GM19467 (cell line): ENCODE measurements at regions not wholly inside any gene's neighbourhood (a gene's known extent, or its start where the extent isn't known, plus 50 kb on each side); places are given as distances from the start of the nearest gene placed in this dataset.

ENCODE experiments used
- ATAC-seq: cut with Tn5 transposase; IDR thresholded peaks from one replicate; pipeline ENCODE4 v1.9.1; 2021; ENCODE audit warnings: mild to moderate bottlenecking, moderate library complexity; ENCODE audit not compliant: unreplicated experiment

DNA sequence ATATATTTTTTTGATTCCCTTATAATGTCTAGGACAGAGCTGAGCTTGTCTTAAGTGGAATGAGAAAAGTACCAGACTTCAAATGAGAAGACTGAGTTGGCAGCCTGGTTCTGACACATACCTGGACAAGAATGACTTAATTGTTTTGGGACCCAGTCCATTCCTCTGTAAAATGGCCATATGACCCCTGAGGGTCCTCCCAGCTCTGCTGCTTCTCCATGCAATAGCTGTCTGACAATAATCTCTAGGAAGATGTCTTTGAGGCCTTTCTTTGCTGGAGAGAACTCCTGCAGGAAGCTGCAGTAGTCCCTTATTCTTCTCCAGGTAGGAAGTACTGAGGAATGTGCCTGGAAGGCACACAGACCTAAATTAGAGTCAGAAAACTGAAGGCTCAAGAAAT lies 55.9 kb upstream of the SLIT3 start:
- ATAC-seq: no peak

DNA sequence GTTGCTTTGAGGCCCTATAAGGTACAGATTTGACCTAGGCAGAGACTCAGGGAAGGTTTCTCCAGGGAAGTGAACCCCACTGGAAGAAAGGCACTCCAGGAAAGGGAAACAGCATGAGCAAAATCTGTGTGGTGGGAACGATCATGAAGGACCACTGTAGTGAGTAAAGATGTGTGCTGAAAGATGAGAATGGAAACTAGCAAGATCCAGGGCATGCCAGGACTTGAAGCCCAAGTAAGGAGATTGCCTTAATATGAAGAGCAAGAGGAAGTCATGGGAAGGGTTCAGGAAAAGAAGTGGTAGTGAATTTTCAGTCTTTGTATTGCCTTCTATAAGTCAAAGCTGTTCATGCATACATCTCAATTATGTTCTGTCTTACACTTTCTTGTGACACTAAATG lies 55.2 kb upstream of the SLIT3 start:
- ATAC-seq: no peak

DNA sequence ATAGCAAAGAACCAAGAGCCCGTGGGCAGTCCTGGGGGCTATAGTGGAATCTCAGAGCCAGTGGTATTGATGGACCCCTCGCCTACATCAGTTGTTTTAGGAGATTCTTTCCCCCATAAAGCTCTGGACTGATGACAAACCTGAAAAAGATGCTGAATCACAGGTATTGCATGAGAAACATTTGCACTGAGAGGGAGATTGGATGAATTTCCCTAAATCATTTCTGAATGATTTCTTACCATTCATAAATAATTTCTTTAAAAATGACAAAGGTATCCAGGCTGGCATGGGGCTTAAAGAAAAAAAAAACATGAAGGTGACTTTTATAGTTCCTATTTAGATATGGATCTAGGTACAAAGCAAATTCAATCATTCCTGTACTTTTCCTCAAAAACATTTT lies 54.0 kb upstream of the SLIT3 start:
- no peak for ATAC-seq

DNA sequence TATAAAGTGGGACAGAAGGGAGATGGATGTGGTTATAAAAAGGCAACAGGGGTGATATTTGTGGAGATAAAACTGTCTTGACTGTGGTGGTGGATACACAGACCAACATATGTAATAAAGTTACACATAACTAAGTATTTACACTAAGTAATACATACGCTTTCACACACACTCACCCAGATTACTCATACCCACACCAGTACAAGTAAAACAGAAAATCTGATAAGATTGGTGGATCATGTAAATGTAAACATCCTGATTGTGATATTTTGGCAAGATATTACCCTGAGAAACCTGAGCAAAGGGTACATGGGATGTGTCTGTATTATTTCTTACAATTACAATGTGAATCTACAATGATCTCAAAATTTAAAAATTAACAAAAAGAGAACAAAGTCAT lies 53.3 kb upstream of the SLIT3 start:
- ATAC-seq: no peak

DNA sequence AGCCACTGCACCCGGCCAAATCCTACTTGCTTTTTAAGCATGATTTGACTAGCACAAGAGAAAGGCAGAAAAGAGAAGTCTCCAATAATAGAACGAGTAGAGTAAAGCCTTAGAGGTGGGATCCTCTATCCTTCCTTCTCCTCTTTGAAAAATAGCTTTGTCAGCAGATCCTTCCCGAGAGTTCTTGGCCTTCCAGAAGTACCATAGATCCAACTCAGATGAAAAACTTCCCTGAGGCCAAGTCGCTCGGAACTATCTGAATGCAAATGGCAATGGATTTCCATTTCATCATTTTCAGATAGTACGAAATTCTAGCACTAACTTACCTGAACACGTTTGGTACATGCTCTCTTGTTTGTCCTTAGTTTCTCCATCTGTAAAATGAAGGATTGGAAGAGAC lies 52.0 kb upstream of the SLIT3 start:
- ATAC-seq: no peak

DNA sequence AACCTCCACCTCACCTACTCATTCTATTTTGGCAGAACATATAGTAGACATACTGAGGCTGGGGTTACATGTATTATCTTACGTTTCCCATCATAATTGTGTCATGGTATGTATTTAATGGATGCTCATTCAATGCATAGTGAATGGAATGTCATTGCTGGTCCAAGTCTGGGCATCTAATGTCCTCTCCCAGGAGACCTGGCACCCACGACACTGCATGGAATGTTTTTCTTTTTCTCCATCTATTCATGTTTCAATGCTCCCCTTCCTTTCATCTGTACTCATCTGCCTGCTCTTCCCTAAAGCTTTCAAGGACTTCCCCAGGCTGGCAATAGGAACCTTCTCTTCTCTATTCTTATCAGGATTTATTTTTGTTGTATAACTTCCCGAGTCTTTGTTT lies 50.8 kb upstream of the SLIT3 start:
- ATAC-seq: no peak

DNA sequence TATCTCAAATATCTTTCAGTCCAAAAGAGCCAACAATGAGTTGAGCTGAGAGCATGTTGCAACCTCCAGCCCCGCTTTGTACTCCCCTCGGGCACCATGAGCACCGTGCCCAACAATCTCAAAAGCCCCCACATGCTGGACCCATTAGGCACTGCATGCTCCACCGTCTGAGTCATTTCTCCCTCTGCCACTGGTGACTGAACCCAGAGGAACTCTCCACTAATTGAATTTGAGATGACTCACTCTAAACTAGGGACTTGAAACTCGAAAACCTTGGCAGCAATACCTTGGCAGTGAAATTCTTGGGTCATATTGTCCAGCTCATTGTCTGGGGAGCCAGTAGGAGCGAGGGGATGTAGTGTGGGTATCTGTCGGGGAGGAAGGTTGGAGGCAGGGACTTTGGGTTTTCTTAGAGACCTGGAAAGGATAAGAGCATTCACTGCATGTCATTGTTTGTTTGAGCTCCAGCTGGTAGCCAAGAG lies 49.9 kb upstream of the SLIT3 start:
- ATAC-seq: no peak
